ENCODE measurements at regions not wholly inside any gene's neighbourhood (a gene's known extent, or its start where the extent isn't known, plus 50 kb on each side); places are given as distances from the start of the nearest gene placed in this dataset.

DNA sequence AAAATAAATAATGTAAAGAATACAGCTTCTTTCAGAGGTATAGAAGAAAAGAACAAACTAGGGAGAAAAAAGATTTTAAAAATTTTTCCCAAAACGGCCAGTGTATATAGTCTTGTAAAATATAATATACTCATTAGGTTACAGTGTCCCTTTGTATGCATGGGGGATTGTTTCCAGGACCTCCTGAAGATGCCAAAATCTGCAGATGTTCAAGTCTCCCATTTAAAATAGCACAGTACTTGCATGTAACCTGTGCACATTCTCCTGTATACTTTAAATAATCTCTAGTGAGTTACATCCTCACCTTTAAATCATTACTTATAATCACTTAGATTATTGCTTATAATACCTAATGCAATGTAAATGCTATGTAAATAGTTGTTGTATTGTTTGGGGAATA is 80.6 kb upstream of the LRRTM4 start:
- no peak overlapping the region for H3K4me3 ChIP-seq (replicated peaks in 1 of 3; ENCODE audit: low read depth in 2 of 3, low read length in 3 of 3)
- no peaks in the 10 kb centered on the region for H3K79me2 ChIP-seq (ENCODE audit: insufficient read depth, low read length)
- H3K27ac ChIP-seq (ENCODE audit: low read depth in 1 of 2, low read length in 2 of 2): no peak overlapping the region
- no peak overlapping the region for H3K4me3 Mint-ChIP-seq
- no peak for DNase-seq
- H2AFZ ChIP-seq (ENCODE audit: insufficient read depth, low read depth, low read length, poor library complexity, severe bottlenecking): no peak overlapping the region
- H3K4me2 ChIP-seq (replicated peaks; ENCODE audit: extremely low read depth, low read length, poor library complexity, severe bottlenecking): no peak overlapping the region
- no peaks in the 10 kb centered on the region for H3K27me3 ChIP-seq (ENCODE audit: control insufficient read depth in 2 of 2, insufficient read depth in 2 of 2, low read length in 2 of 2)
- H4K20me1 ChIP-seq (ENCODE audit: insufficient read depth, low read length): no peaks in the 10 kb centered on the region
- no peaks in the 10 kb centered on the region for H3K9me3 ChIP-seq (replicated peaks in 1 of 2; ENCODE audit: control insufficient read depth in 1 of 2, insufficient read depth in 1 of 2, low read length in 2 of 2)
- intact Hi-C loops (cut with micrococcal nuclease): no loop called here
- H3K36me3 ChIP-seq (replicated peaks in 1 of 2; ENCODE audit: control insufficient read depth in 1 of 2, insufficient read depth in 2 of 2, low read length in 2 of 2): no peaks in the 10 kb centered on the region
- no peaks in the 10 kb centered on the region for H3K36me3 Mint-ChIP-seq
- peaks cover 0 to 6% (median 0%) of the 10 kb centered on the region in 7 donors for H3K9me3 Mint-ChIP-seq
- H3K27ac Mint-ChIP-seq: no peak overlapping the region
- WGBS (ENCODE audit: insufficient coverage): no CpG with 5 or more reads among the region's 1 CpG
- no peaks in the 10 kb centered on the region for H3K4me1 ChIP-seq (ENCODE audit: control insufficient read depth in 1 of 2, insufficient read depth in 2 of 2, low read length in 2 of 2)
- peaks cover 0 to 7% (median 0%) of the 10 kb centered on the region in 3 donors for H3K27me3 Mint-ChIP-seq (ENCODE audit: low read depth in 3 of 3)
- no peak overlapping the region for H3K9ac ChIP-seq (ENCODE audit: insufficient read depth, low read length, poor library complexity, severe bottlenecking)
- H3K4me1 Mint-ChIP-seq: no peaks in the 10 kb centered on the region
- TF ChIP-seq, protein P1, sequence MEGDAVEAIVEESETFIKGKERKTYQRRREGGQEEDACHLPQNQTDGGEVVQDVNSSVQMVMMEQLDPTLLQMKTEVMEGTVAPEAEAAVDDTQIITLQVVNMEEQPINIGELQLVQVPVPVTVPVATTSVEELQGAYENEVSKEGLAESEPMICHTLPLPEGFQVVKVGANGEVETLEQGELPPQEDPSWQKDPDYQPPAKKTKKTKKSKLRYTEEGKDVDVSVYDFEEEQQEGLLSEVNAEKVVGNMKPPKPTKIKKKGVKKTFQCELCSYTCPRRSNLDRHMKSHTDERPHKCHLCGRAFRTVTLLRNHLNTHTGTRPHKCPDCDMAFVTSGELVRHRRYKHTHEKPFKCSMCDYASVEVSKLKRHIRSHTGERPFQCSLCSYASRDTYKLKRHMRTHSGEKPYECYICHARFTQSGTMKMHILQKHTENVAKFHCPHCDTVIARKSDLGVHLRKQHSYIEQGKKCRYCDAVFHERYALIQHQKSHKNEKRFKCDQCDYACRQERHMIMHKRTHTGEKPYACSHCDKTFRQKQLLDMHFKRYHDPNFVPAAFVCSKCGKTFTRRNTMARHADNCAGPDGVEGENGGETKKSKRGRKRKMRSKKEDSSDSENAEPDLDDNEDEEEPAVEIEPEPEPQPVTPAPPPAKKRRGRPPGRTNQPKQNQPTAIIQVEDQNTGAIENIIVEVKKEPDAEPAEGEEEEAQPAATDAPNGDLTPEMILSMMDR (IDR thresholded peaks at IDR 0.05): no peak

DNA sequence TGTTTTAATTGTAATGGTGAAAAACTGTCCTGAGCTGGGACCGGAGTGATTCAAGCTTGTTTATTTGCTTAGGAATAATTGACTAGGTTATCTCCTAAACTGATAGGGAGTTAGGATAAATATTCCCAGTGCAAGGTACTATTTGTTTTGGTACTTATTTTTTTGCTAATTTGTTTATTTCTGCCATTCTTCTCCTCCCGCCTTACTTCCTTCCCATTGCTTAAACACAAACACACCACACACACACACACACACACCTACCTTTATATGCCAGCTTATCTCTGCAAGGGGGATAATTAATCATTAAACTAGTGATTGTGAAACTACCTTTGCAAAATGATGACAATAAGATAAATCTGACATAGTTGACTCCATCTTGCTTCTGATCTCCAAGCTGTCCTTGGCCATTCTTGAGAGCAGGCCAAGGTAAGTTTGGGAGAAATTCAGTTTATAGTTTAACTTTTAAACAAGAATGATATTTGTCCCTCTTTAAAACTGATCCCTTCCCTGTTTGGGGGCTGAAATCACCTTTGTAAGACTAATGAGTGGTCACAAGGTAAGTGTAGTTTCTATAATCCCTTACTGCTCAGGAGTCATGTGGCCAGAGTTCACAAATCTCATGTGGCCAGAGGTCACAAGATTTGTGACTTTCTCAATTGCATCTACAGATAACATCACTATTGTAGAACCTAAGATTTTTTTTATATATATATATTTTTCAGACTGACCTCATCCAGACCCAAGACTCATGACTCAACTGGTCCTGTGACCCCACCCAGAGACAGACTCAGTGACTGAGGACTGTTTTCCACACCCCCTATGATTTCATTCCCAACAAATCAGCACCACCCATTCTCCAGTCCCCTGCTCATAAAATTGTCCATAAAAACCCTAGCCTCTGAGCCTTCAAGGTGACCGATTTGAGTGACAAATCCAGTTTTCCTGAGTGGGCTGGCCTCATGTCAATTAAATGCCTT is 83.1 kb upstream of the LRRTM4 start:
- Histone ChIP-seq H3K4me1 (ENCODE audit: control insufficient read depth in 1 of 2, insufficient read depth in 2 of 2, low read length in 2 of 2) (no peaks in the 10 kb centered on the region), H3K27ac (ENCODE audit: low read depth in 1 of 2, low read length in 2 of 2) (no peak overlapping the region), H3K4me2 (replicated peaks; ENCODE audit: extremely low read depth, low read length, poor library complexity, severe bottlenecking) (no peak overlapping the region), H3K27me3 (ENCODE audit: control insufficient read depth in 2 of 2, insufficient read depth in 2 of 2, low read length in 2 of 2) (no peaks in the 10 kb centered on the region), H3K9me3 (replicated peaks in 1 of 2; ENCODE audit: control insufficient read depth in 1 of 2, insufficient read depth in 1 of 2, low read length in 2 of 2) (peaks cover 5 to 12% of the 10 kb centered on the region in 2 donors), H3K4me3 (replicated peaks in 1 of 3; ENCODE audit: low read depth in 2 of 3, low read length in 3 of 3) (no peak overlapping the region), H3K79me2 (ENCODE audit: insufficient read depth, low read length) (no peaks in the 10 kb centered on the region), H3K9ac (ENCODE audit: insufficient read depth, low read length, poor library complexity, severe bottlenecking) (no peak overlapping the region), H3K36me3 (replicated peaks in 1 of 2; ENCODE audit: control insufficient read depth in 1 of 2, insufficient read depth in 2 of 2, low read length in 2 of 2) (no peaks in the 10 kb centered on the region), H4K20me1 (ENCODE audit: insufficient read depth, low read length) (no peaks in the 10 kb centered on the region), H2AFZ (ENCODE audit: insufficient read depth, low read depth, low read length, poor library complexity, severe bottlenecking) (no peak overlapping the region)
- Mint-ChIP-seq H3K36me3 (no peaks in the 10 kb centered on the region), H3K27me3 (ENCODE audit: low read depth in 3 of 3) (peaks cover 0 to 7% (median 0%) of the 10 kb centered on the region in 3 donors), H3K4me3 (no peak overlapping the region), H3K27ac (no peak overlapping the region), H3K9me3 (peaks cover 0 to 10% (median 4%) of the 10 kb centered on the region in 7 donors), H3K4me1 (no peaks in the 10 kb centered on the region)
- TF ChIP-seq, protein P1 (IDR thresholded peaks at IDR 0.05): no peak
- 75% methylated on average over 1 of the region's 3 CpGs for WGBS (ENCODE audit: insufficient coverage)
- DNase-seq: no peak
- intact Hi-C loops (cut with micrococcal nuclease): no loop called here

All from CD14-positive monocyte (primary cell).